DND-41 (cell line): ENCODE measurements at regions not wholly inside any gene's neighbourhood (a gene's known extent, or its start where the extent isn't known, plus 50 kb on each side); places are given as distances from the start of the nearest gene placed in this dataset.

Experiments used
- EZH2 ChIP-seq: IDR thresholded peaks from 3 replicates; pipeline ENCODE4 v1.6.1; 2012; ENCODE audit warnings: borderline replicate concordance, low read depth, mild to moderate bottlenecking, moderate library complexity, low read length, inconsistent platforms; ENCODE audit not compliant: severe bottlenecking
- TF ChIP-seq, protein P1 (sequence below): IDR thresholded peaks from 2 replicates; pipeline ENCODE4 v1.5.1; 2012; ENCODE audit warnings: borderline replicate concordance, low read length, moderate library complexity, mild to moderate bottlenecking; ENCODE audit not compliant: poor library complexity, severe bottlenecking; ENCODE audit errors: extremely low read depth

DNA sequence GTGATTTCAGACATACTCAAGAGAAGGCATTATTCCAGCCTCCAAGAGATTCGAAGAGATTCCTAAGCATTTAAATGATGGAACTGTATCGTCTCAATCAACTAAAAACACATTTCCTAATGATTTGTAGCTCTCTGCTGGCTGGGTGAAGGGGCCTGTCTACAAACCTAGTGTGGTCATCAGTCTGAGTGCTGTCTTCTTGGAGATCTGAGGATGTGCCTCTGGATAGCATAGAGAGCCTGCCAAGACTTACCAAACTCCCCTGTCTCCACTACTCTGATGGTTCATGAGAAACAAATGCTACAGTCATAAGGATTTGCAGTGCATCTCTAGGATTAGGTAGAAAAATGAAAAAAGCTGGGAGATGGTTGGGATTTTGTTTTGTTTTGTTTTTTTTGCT is 176.9 kb upstream of the CITED2 start:
- TF ChIP-seq, protein P1, sequence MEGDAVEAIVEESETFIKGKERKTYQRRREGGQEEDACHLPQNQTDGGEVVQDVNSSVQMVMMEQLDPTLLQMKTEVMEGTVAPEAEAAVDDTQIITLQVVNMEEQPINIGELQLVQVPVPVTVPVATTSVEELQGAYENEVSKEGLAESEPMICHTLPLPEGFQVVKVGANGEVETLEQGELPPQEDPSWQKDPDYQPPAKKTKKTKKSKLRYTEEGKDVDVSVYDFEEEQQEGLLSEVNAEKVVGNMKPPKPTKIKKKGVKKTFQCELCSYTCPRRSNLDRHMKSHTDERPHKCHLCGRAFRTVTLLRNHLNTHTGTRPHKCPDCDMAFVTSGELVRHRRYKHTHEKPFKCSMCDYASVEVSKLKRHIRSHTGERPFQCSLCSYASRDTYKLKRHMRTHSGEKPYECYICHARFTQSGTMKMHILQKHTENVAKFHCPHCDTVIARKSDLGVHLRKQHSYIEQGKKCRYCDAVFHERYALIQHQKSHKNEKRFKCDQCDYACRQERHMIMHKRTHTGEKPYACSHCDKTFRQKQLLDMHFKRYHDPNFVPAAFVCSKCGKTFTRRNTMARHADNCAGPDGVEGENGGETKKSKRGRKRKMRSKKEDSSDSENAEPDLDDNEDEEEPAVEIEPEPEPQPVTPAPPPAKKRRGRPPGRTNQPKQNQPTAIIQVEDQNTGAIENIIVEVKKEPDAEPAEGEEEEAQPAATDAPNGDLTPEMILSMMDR: no peak
- no peak for TF ChIP-seq EZH2
